ENCODE measurements at regions not wholly inside any gene's neighbourhood (a gene's known extent, or its start where the extent isn't known, plus 50 kb on each side); places are given as distances from the start of the nearest gene placed in this dataset.

DNA sequence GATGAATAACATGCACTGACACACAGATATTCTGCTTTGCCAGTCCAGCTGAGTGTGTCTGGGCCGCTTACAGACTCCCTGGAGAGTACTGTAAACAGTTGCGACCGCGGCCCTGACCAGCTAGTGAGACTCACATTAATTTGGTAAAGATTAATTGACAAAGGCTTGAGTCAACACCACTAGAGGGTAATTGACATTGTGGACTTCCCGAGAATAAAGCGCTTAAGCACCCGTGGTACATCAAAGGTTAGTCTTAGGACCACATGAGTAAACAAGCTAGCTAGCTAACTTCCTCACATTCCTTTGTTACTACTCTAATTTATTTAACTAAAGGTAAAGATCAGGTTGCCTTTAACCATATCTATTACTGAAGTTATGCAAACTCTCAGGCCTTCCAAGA lies 624.4 kb upstream of the ARGLU1 start:
- no peak for TF ChIP-seq EZH2 (IDR thresholded peaks at IDR 0.05)
- no peak for TF ChIP-seq POLR2AphosphoS5 (IDR thresholded peaks at IDR 0.05; ENCODE audit: borderline replicate concordance, low read depth, low read length)

Data from SK-N-MC (cell line).